Peyer's patch (tissue), 4 donors: ENCODE measurements at regions not wholly inside any gene's neighbourhood (a gene's known extent, or its start where the extent isn't known, plus 50 kb on each side); places are given as distances from the start of the nearest gene placed in this dataset.

Experiments used
- DNase-seq, 3 donors: peaks; one replicate each; pipeline ENCODE4 v3.0.0-alpha.2; 2017 to 2019
- H3K27ac ChIP-seq, 4 donors: fragments of 200-600 bp; sonication (generic); one replicate each; pipeline ENCODE4 v1.5.1; 2016 to 2019
- H3K27me3 ChIP-seq, 2 donors: fragments of 200-600 bp; sonication (generic); one replicate each; pipeline ENCODE4 v1.5.1; 2019
- H3K36me3 ChIP-seq, 3 donors: fragments of 200-600 bp; sonication (generic); one replicate each; pipeline ENCODE4 v1.5.1; 2016 to 2019
- H3K4me1 ChIP-seq, 4 donors: fragments of 200-600 bp; sonication (generic); one replicate each; pipeline ENCODE4 v1.5.1; 2016 to 2019
- H3K4me3 ChIP-seq, 4 donors: fragments of 200-600 bp; sonication (generic); 1 replicate in 3 of 4; 2 replicates in 1 of 4; pipeline ENCODE4 v1.5.1; 2016 to 2019; ENCODE audit warnings: mild to moderate bottlenecking in 1 of 4
- H3K9me3 ChIP-seq, 4 donors: fragments of 200-600 bp; sonication (generic); one replicate each; pipeline ENCODE4 v1.5.1; 2016 to 2019; ENCODE audit warnings: mild to moderate bottlenecking in 1 of 4
- CTCF ChIP-seq, 6 experiments: fragments of 450-650 bp in 4 of 6; fragments of 200-600 bp in 2 of 6; sonication (generic) in 1 of 6; IDR thresholded peaks; one replicate each; pipeline ENCODE4 v1.5.1; 2017 to 2019; ENCODE audit warnings: antibody characterized with exemption in 6 of 6, mild to moderate bottlenecking in 3 of 6, moderate library complexity in 1 of 6
- POLR2A ChIP-seq, 2 donors: fragments of 450-650 bp; IDR thresholded peaks; one replicate each; pipeline ENCODE4 v1.5.1; 2017; ENCODE audit warnings: antibody characterized with exemption in 2 of 2, mild to moderate bottlenecking in 2 of 2, moderate library complexity in 2 of 2

- no peaks in the 10 kb centered on the region for H3K36me3 ChIP-seq
- TF ChIP-seq POLR2A (IDR thresholded peaks at IDR 0.05) (no peak), CTCF (IDR thresholded peaks at IDR 0.05) (no peak)
- H3K4me1 ChIP-seq: no peaks in the 10 kb centered on the region
- H3K27ac ChIP-seq: no peak overlapping the region
- H3K4me3 ChIP-seq: no peak overlapping the region
- DNase-seq: no peak
- no peaks in the 10 kb centered on the region for H3K27me3 ChIP-seq
- H3K9me3 ChIP-seq: no peaks in the 10 kb centered on the region
Measured at GRCh38 chr14:86039176-86039575, 509.2 kb downstream of the FLRT2 start.

DNA sequence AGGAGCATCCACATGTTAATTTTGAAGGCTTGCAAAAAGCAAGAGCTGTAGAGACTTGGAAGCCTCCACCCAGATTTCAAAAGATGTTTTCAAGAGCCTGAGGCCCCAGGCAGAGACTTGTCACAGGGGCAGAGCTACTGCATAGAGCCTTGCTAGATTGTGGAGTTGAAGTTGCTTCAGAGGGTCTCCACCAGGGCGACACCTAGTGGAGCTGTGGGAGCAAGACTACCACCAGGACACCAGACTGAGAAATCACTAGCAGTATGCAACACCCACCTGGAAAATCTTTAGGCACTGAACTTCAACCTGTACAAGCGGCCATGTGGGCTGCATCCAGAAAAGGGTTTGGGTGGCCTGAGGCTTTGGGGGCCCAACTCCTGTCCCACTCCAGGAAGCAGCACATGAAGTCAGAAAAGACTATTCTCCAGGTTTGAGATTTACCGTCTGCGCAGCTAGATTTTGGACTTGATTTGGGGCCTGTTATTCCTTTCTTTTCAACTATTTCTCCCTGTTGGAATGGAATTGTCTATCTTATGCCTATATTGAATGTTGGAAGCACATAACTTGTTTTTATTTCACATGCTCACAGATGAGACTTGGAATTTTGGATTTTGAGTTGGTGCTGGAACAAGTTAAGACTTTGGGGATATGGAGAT is 508.6 kb downstream of the FLRT2 start:
- DNase-seq: no peak

DNA sequence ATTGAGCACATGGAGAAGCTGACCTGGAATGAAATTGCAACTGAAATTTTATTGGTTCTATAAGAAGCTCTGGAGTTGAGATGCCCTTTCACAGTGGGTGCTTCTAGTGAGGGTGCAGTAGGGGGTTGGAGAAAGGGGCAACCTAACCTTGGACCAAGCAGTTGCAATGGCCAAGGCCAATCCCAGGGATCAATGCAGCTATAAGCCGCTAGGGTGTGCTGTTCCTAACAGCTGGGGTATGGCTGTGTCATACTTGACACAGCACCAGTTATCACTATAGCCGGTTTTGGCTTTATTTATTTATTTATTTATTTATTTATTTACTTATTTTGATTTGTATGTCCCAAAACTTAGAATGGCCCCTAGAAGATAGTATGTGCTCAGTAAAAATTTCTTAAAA is 505.9 kb downstream of the FLRT2 start:
- Histone ChIP-seq H3K36me3 (no peaks in the 10 kb centered on the region), H3K9me3 (no peaks in the 10 kb centered on the region), H3K4me3 (no peak overlapping the region), H3K27ac (no peak overlapping the region), H3K4me1 (no peaks in the 10 kb centered on the region), H3K27me3 (no peaks in the 10 kb centered on the region)
- no peak for DNase-seq
- TF ChIP-seq POLR2A (IDR thresholded peaks at IDR 0.05) (no peak), CTCF (IDR thresholded peaks at IDR 0.05) (no peak)

More for the DNA sequence above, 508.6 kb downstream of the FLRT2 start:
- Histone ChIP-seq H3K36me3 (no peaks in the 10 kb centered on the region), H3K4me3 (no peak overlapping the region), H3K27ac (no peak overlapping the region), H3K4me1 (no peaks in the 10 kb centered on the region), H3K9me3 (no peaks in the 10 kb centered on the region), H3K27me3 (no peaks in the 10 kb centered on the region)
- peak in 2 of 6 experiments; percentile 20 to 35 for TF ChIP-seq CTCF (IDR thresholded peaks at IDR 0.05)
- TF ChIP-seq POLR2A (IDR thresholded peaks at IDR 0.05): no peak

DNA sequence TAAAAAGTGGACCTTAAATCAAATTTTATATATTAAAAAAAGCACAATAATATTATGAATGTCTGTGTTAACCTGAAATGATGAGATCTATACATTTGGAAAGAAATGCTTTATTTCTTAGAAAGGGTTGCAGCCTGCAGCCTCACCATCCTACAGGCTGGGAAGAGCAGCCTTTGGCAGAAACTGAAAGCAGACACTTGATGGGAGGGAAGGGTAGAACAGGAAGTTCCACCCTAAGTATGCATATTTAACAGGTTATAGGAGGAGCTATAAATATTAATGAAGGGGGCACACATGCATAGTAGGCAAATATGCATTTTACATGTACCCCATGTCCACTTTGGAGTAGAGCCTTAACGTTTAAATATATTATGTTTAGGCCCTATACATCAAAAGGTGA is 498.0 kb downstream of the FLRT2 start:
- Histone ChIP-seq H3K4me1 (no peaks in the 10 kb centered on the region), H3K4me3 (no peak overlapping the region)
- DNase-seq: no peak

GRCh38 chr14:86027144-86027543 is 497.2 kb downstream of the FLRT2 start:
- Histone ChIP-seq H3K27ac (no peak overlapping the region), H3K36me3 (no peaks in the 10 kb centered on the region), H3K4me1 (no peaks in the 10 kb centered on the region), H3K9me3 (peaks cover 0 to 6% (median 0%) of the 10 kb centered on the region in 4 donors), H3K4me3 (no peak overlapping the region), H3K27me3 (no peaks in the 10 kb centered on the region)
- no peak for TF ChIP-seq CTCF (IDR thresholded peaks at IDR 0.05)
- TF ChIP-seq POLR2A (IDR thresholded peaks at IDR 0.05): no peak
- DNase-seq: no peak

More for the DNA sequence above, 498.0 kb downstream of the FLRT2 start:
- Histone ChIP-seq H3K27ac (no peak overlapping the region), H3K36me3 (no peaks in the 10 kb centered on the region), H3K9me3 (peaks cover 0 to 6% (median 0%) of the 10 kb centered on the region in 4 donors), H3K27me3 (no peaks in the 10 kb centered on the region)
- no peak for TF ChIP-seq POLR2A (IDR thresholded peaks at IDR 0.05)
- TF ChIP-seq CTCF (IDR thresholded peaks at IDR 0.05): no peak
